Activated naive CD8-positive, alpha-beta T cell treated with anti-CD3 and anti-CD28 coated beads, Interleukin-2, amount 50 U/mL, for 24 hours (primary cell): ENCODE measurements at regions not wholly inside any gene's neighbourhood (a gene's known extent, or its start where the extent isn't known, plus 50 kb on each side); places are given as distances from the start of the nearest gene placed in this dataset.

Experiments used
- ATAC-seq: fragments of 150-1000 bp; cut with Tn5 transposase; one replicate; pipeline ENCODE4 v1.10.0; 2021
- DNase-seq: peaks from one replicate; pipeline ENCODE4 v3.0.0; 2021
- H3K27ac Mint-ChIP-seq: one replicate; pipeline ENCODE4 v1.8.0; 2021; ENCODE audit warnings: mild to moderate bottlenecking, mixed read lengths
- H3K27me3 Mint-ChIP-seq: one replicate; pipeline ENCODE4 v1.8.0; 2021; ENCODE audit warnings: mixed read lengths
- H3K36me3 Mint-ChIP-seq: one replicate; pipeline ENCODE4 v1.8.0; 2021; ENCODE audit warnings: low read depth, mixed read lengths
- H3K4me1 Mint-ChIP-seq: one replicate; pipeline ENCODE4 v1.8.0; 2021; ENCODE audit warnings: mixed read lengths
- H3K4me3 Mint-ChIP-seq: one replicate; pipeline ENCODE4 v1.8.0; 2021; ENCODE audit warnings: mild to moderate bottlenecking, moderate library complexity, mixed read lengths
- H3K9me3 Mint-ChIP-seq: one replicate; pipeline ENCODE4 v1.8.0; 2021; ENCODE audit warnings: mixed read lengths

GRCh38 chr11:109936661-109937180 is 156.5 kb upstream of the ZC3H12C start:
- H3K9me3 Mint-ChIP-seq: no peaks in the 10 kb centered on the region
- no peak for DNase-seq
- no peaks in the 10 kb centered on the region for H3K36me3 Mint-ChIP-seq
- no peak overlapping the region for H3K27ac Mint-ChIP-seq
- no peak overlapping the region for H3K4me3 Mint-ChIP-seq
- no peaks in the 10 kb centered on the region for H3K4me1 Mint-ChIP-seq
- ATAC-seq: no peak
- peaks cover 10% of the 10 kb centered on the region for H3K27me3 Mint-ChIP-seq

- Mint-ChIP-seq H3K27ac (no peak overlapping the region), H3K36me3 (no peaks in the 10 kb centered on the region), H3K4me1 (no peaks in the 10 kb centered on the region), H3K27me3 (peaks cover 9% of the 10 kb centered on the region), H3K9me3 (no peaks in the 10 kb centered on the region), H3K4me3 (no peak overlapping the region)
- DNase-seq (no peak), ATAC-seq (no peak)
These were observed 155.2 kb upstream of the ZC3H12C start for GRCh38 chr11:109937968-109938367.

GRCh38 chr11:109939166-109939810 is 153.9 kb upstream of the ZC3H12C start:
- Mint-ChIP-seq H3K4me1 (no peaks in the 10 kb centered on the region), H3K36me3 (no peaks in the 10 kb centered on the region), H3K9me3 (no peaks in the 10 kb centered on the region), H3K27ac (no peak overlapping the region), H3K27me3 (peaks cover 10% of the 10 kb centered on the region), H3K4me3 (no peak overlapping the region)
- DNase-seq (no peak), ATAC-seq (no peak)

GRCh38 chr11:109940816-109941215 is 152.4 kb upstream of the ZC3H12C start:
- ATAC-seq (no peak), DNase-seq (no peak)
- Mint-ChIP-seq H3K27ac (no peak overlapping the region), H3K9me3 (no peaks in the 10 kb centered on the region), H3K27me3 (peaks cover 10% of the 10 kb centered on the region), H3K4me1 (peaks cover under 1% of the 10 kb centered on the region), H3K36me3 (no peaks in the 10 kb centered on the region), H3K4me3 (no peak overlapping the region)

- Mint-ChIP-seq H3K9me3 (no peaks in the 10 kb centered on the region), H3K4me1 (peaks cover 10% of the 10 kb centered on the region), H3K36me3 (no peaks in the 10 kb centered on the region), H3K27me3 (peaks cover 12% of the 10 kb centered on the region), H3K4me3 (peak overlapping the region; percentile 18), H3K27ac (no peak overlapping the region)
- no peak for DNase-seq
- no peak for ATAC-seq
These were observed 147.4 kb upstream of the ZC3H12C start for GRCh38 chr11:109945626-109946321.

GRCh38 chr11:109946322-109946846 is 146.8 kb upstream of the ZC3H12C start:
- H3K36me3 Mint-ChIP-seq: no peaks in the 10 kb centered on the region
- ATAC-seq: peak; percentile 95
- peak overlapping the region; percentile 48 for H3K4me3 Mint-ChIP-seq
- no peak overlapping the region for H3K27ac Mint-ChIP-seq
- peaks cover 10% of the 10 kb centered on the region for H3K4me1 Mint-ChIP-seq
- peak; percentile 63 for DNase-seq
- H3K27me3 Mint-ChIP-seq: peaks cover 12% of the 10 kb centered on the region
- no peaks in the 10 kb centered on the region for H3K9me3 Mint-ChIP-seq

GRCh38 chr11:109954534-109954933 is 138.7 kb upstream of the ZC3H12C start:
- Mint-ChIP-seq H3K9me3 (no peaks in the 10 kb centered on the region), H3K4me1 (peaks cover 8% of the 10 kb centered on the region), H3K36me3 (no peaks in the 10 kb centered on the region), H3K27ac (no peak overlapping the region), H3K4me3 (no peak overlapping the region), H3K27me3 (peaks cover 3% of the 10 kb centered on the region)
- ATAC-seq (no peak), DNase-seq (no peak)

- ATAC-seq (no peak), DNase-seq (no peak)
- peaks cover 3% of the 10 kb centered on the region for H3K27me3 Mint-ChIP-seq
- no peak overlapping the region for H3K27ac Mint-ChIP-seq
- H3K4me3 Mint-ChIP-seq: no peak overlapping the region
- H3K36me3 Mint-ChIP-seq: no peaks in the 10 kb centered on the region
- H3K9me3 Mint-ChIP-seq: no peaks in the 10 kb centered on the region
- peaks cover 8% of the 10 kb centered on the region for H3K4me1 Mint-ChIP-seq
These were observed 136.9 kb upstream of the ZC3H12C start for GRCh38 chr11:109956124-109956793.

GRCh38 chr11:109957000-109957399 is 136.2 kb upstream of the ZC3H12C start:
- Mint-ChIP-seq H3K4me1 (peaks cover 8% of the 10 kb centered on the region), H3K36me3 (no peaks in the 10 kb centered on the region), H3K9me3 (no peaks in the 10 kb centered on the region), H3K27ac (no peak overlapping the region), H3K27me3 (peaks cover 3% of the 10 kb centered on the region), H3K4me3 (no peak overlapping the region)
- DNase-seq (no peak), ATAC-seq (no peak)

GRCh38 chr11:109957601-109958000 is 135.6 kb upstream of the ZC3H12C start:
- no peak for DNase-seq
- H3K4me1 Mint-ChIP-seq: peaks cover 8% of the 10 kb centered on the region
- H3K36me3 Mint-ChIP-seq: no peaks in the 10 kb centered on the region
- H3K27ac Mint-ChIP-seq: no peak overlapping the region
- H3K27me3 Mint-ChIP-seq: peaks cover 3% of the 10 kb centered on the region
- ATAC-seq: no peak
- no peak overlapping the region for H3K4me3 Mint-ChIP-seq
- H3K9me3 Mint-ChIP-seq: no peaks in the 10 kb centered on the region

- H3K4me1 Mint-ChIP-seq: peaks cover 8% of the 10 kb centered on the region
- ATAC-seq (no peak), DNase-seq (no peak)
- H3K27ac Mint-ChIP-seq: no peak overlapping the region
- no peak overlapping the region for H3K4me3 Mint-ChIP-seq
- no peaks in the 10 kb centered on the region for H3K9me3 Mint-ChIP-seq
- H3K27me3 Mint-ChIP-seq: peaks cover 3% of the 10 kb centered on the region
- no peaks in the 10 kb centered on the region for H3K36me3 Mint-ChIP-seq
These were observed 134.9 kb upstream of the ZC3H12C start for GRCh38 chr11:109958131-109958820.

- Mint-ChIP-seq H3K9me3 (no peaks in the 10 kb centered on the region), H3K27me3 (peaks cover 3% of the 10 kb centered on the region), H3K4me3 (no peak overlapping the region), H3K36me3 (no peaks in the 10 kb centered on the region), H3K27ac (no peak overlapping the region), H3K4me1 (peaks cover 8% of the 10 kb centered on the region)
- no peak for DNase-seq
- no peak for ATAC-seq
These were observed 134.4 kb upstream of the ZC3H12C start for GRCh38 chr11:109958821-109959166.

GRCh38 chr11:109960831-109961230 is 132.4 kb upstream of the ZC3H12C start:
- Mint-ChIP-seq H3K36me3 (no peaks in the 10 kb centered on the region), H3K27me3 (no peaks in the 10 kb centered on the region), H3K27ac (no peak overlapping the region), H3K9me3 (no peaks in the 10 kb centered on the region), H3K4me1 (peaks cover 13% of the 10 kb centered on the region), H3K4me3 (no peak overlapping the region)
- no peak for DNase-seq
- no peak for ATAC-seq

- DNase-seq: no peak
- H3K27ac Mint-ChIP-seq: no peak overlapping the region
- ATAC-seq: no peak
- H3K9me3 Mint-ChIP-seq: no peaks in the 10 kb centered on the region
- no peaks in the 10 kb centered on the region for H3K36me3 Mint-ChIP-seq
- no peaks in the 10 kb centered on the region for H3K27me3 Mint-ChIP-seq
- H3K4me1 Mint-ChIP-seq: peaks cover 15% of the 10 kb centered on the region
- H3K4me3 Mint-ChIP-seq: no peak overlapping the region
These were observed 131.9 kb upstream of the ZC3H12C start for GRCh38 chr11:109961261-109961660.
